ENCODE measurements at regions not wholly inside any gene's neighbourhood (a gene's known extent, or its start where the extent isn't known, plus 50 kb on each side); places are given as distances from the start of the nearest gene placed in this dataset.

GRCh38 chr6:86586195-86586594 lies 351.1 kb upstream of the HTR1E start:
- peaks cover 7% of the 10 kb centered on the region for H3K9me3 ChIP-seq (ENCODE audit: low read length)
- H3K36me3 ChIP-seq (ENCODE audit: insufficient read depth, low read length) = no peaks in the 10 kb centered on the region
- H4K20me1 ChIP-seq (ENCODE audit: insufficient read depth, low read depth, low read length) = no peaks in the 10 kb centered on the region
- H3K27me3 ChIP-seq (ENCODE audit: low read length) = no peaks in the 10 kb centered on the region
- H3K9me2 ChIP-seq (replicated peaks; ENCODE audit: insufficient read depth, low read length) = no peaks in the 10 kb centered on the region
- no peak overlapping the region for H3K27ac ChIP-seq (ENCODE audit: low read length)
- H3K79me2 ChIP-seq (ENCODE audit: low read length) = no peaks in the 10 kb centered on the region
- H3K4me2 ChIP-seq (ENCODE audit: low read depth, low read length, poor library complexity, severe bottlenecking) = no peak overlapping the region
- no peak overlapping the region for H2AFZ ChIP-seq (ENCODE audit: low read length)
- no peak overlapping the region for H3K9ac ChIP-seq (ENCODE audit: low read length)
- H3K4me3 ChIP-seq (ENCODE audit: low read length) = no peak overlapping the region
- DNase-seq = no peak
- no peaks in the 10 kb centered on the region for H3K4me1 ChIP-seq (ENCODE audit: low read length)

- Histone ChIP-seq H3K9me2 (replicated peaks; ENCODE audit: insufficient read depth, low read length) (no peaks in the 10 kb centered on the region), H3K4me3 (ENCODE audit: low read length) (no peak overlapping the region), H3K4me1 (ENCODE audit: low read length) (no peaks in the 10 kb centered on the region), H3K4me2 (ENCODE audit: low read depth, low read length, poor library complexity, severe bottlenecking) (no peak overlapping the region), H3K9ac (ENCODE audit: low read length) (no peak overlapping the region), H3K36me3 (ENCODE audit: insufficient read depth, low read length) (no peaks in the 10 kb centered on the region), H3K27ac (ENCODE audit: low read length) (no peak overlapping the region), H3K9me3 (ENCODE audit: low read length) (peaks cover 9% of the 10 kb centered on the region), H2AFZ (ENCODE audit: low read length) (no peak overlapping the region), H4K20me1 (ENCODE audit: insufficient read depth, low read depth, low read length) (no peaks in the 10 kb centered on the region), H3K27me3 (ENCODE audit: low read length) (no peaks in the 10 kb centered on the region), H3K79me2 (ENCODE audit: low read length) (no peaks in the 10 kb centered on the region)
- no peak for DNase-seq
Observed at GRCh38 chr6:86581833-86582232, 355.5 kb upstream of the HTR1E start.

GRCh38 chr6:86563197-86563596 lies 374.1 kb upstream of the HTR1E start:
- H3K4me2 ChIP-seq (ENCODE audit: low read depth, low read length, poor library complexity, severe bottlenecking) = no peak overlapping the region
- H3K9ac ChIP-seq (ENCODE audit: low read length) = no peak overlapping the region
- H3K27me3 ChIP-seq (ENCODE audit: low read length) = no peaks in the 10 kb centered on the region
- no peak for DNase-seq
- no peaks in the 10 kb centered on the region for H3K79me2 ChIP-seq (ENCODE audit: low read length)
- H3K36me3 ChIP-seq (ENCODE audit: insufficient read depth, low read length) = no peaks in the 10 kb centered on the region
- no peaks in the 10 kb centered on the region for H3K9me2 ChIP-seq (replicated peaks; ENCODE audit: insufficient read depth, low read length)
- H3K9me3 ChIP-seq (ENCODE audit: low read length) = 0 out of 2 replicates have a peak, but pooled peaks cover 5% of the 10 kb centered on the region
- no peak overlapping the region for H3K4me3 ChIP-seq (ENCODE audit: low read length)
- no peak overlapping the region for H3K27ac ChIP-seq (ENCODE audit: low read length)
- H2AFZ ChIP-seq (ENCODE audit: low read length) = no peak overlapping the region
- no peaks in the 10 kb centered on the region for H4K20me1 ChIP-seq (ENCODE audit: insufficient read depth, low read depth, low read length)
- no peaks in the 10 kb centered on the region for H3K4me1 ChIP-seq (ENCODE audit: low read length)

- H3K27me3 ChIP-seq (ENCODE audit: low read length) = no peaks in the 10 kb centered on the region
- H2AFZ ChIP-seq (ENCODE audit: low read length) = no peak overlapping the region
- H3K9ac ChIP-seq (ENCODE audit: low read length) = no peak overlapping the region
- no peaks in the 10 kb centered on the region for H3K79me2 ChIP-seq (ENCODE audit: low read length)
- H3K36me3 ChIP-seq (ENCODE audit: insufficient read depth, low read length) = no peaks in the 10 kb centered on the region
- 0 out of 2 replicates have a peak, but pooled peaks cover 4% of the 10 kb centered on the region for H3K9me3 ChIP-seq (ENCODE audit: low read length)
- no peak overlapping the region for H3K4me2 ChIP-seq (ENCODE audit: low read depth, low read length, poor library complexity, severe bottlenecking)
- H3K4me3 ChIP-seq (ENCODE audit: low read length) = no peak overlapping the region
- no peaks in the 10 kb centered on the region for H3K9me2 ChIP-seq (replicated peaks; ENCODE audit: insufficient read depth, low read length)
- no peaks in the 10 kb centered on the region for H3K4me1 ChIP-seq (ENCODE audit: low read length)
- H3K27ac ChIP-seq (ENCODE audit: low read length) = no peak overlapping the region
- no peaks in the 10 kb centered on the region for H4K20me1 ChIP-seq (ENCODE audit: insufficient read depth, low read depth, low read length)
- no peak for DNase-seq
Observed at GRCh38 chr6:86558318-86558717, 379.0 kb upstream of the HTR1E start.

GRCh38 chr6:86537292-86537861 lies 400.0 kb upstream of the HTR1E start:
- no peaks in the 10 kb centered on the region for H3K36me3 ChIP-seq (ENCODE audit: insufficient read depth, low read length)
- no peaks in the 10 kb centered on the region for H4K20me1 ChIP-seq (ENCODE audit: insufficient read depth, low read depth, low read length)
- no peaks in the 10 kb centered on the region for H3K9me3 ChIP-seq (ENCODE audit: low read length)
- H3K4me2 ChIP-seq (ENCODE audit: low read depth, low read length, poor library complexity, severe bottlenecking) = no peak overlapping the region
- H3K79me2 ChIP-seq (ENCODE audit: low read length) = no peaks in the 10 kb centered on the region
- no peak overlapping the region for H2AFZ ChIP-seq (ENCODE audit: low read length)
- no peaks in the 10 kb centered on the region for H3K4me1 ChIP-seq (ENCODE audit: low read length)
- H3K27me3 ChIP-seq (ENCODE audit: low read length) = no peaks in the 10 kb centered on the region
- H3K4me3 ChIP-seq (ENCODE audit: low read length) = no peak overlapping the region
- H3K9ac ChIP-seq (ENCODE audit: low read length) = no peak overlapping the region
- no peak overlapping the region for H3K27ac ChIP-seq (ENCODE audit: low read length)
- DNase-seq = no peak
- H3K9me2 ChIP-seq (replicated peaks; ENCODE audit: insufficient read depth, low read length) = no peaks in the 10 kb centered on the region

- no peak overlapping the region for H2AFZ ChIP-seq (ENCODE audit: low read length)
- no peak overlapping the region for H3K4me3 ChIP-seq (ENCODE audit: low read length)
- no peaks in the 10 kb centered on the region for H3K27me3 ChIP-seq (ENCODE audit: low read length)
- no peak overlapping the region for H3K9ac ChIP-seq (ENCODE audit: low read length)
- no peak for DNase-seq
- no peaks in the 10 kb centered on the region for H4K20me1 ChIP-seq (ENCODE audit: insufficient read depth, low read depth, low read length)
- no peaks in the 10 kb centered on the region for H3K4me1 ChIP-seq (ENCODE audit: low read length)
- no peak overlapping the region for H3K27ac ChIP-seq (ENCODE audit: low read length)
- no peaks in the 10 kb centered on the region for H3K9me3 ChIP-seq (ENCODE audit: low read length)
- H3K9me2 ChIP-seq (replicated peaks; ENCODE audit: insufficient read depth, low read length) = no peaks in the 10 kb centered on the region
- no peak overlapping the region for H3K4me2 ChIP-seq (ENCODE audit: low read depth, low read length, poor library complexity, severe bottlenecking)
- no peaks in the 10 kb centered on the region for H3K79me2 ChIP-seq (ENCODE audit: low read length)
- no peaks in the 10 kb centered on the region for H3K36me3 ChIP-seq (ENCODE audit: insufficient read depth, low read length)
Observed at GRCh38 chr6:86536121-86536520, 401.2 kb upstream of the HTR1E start.

- H3K4me2 ChIP-seq (ENCODE audit: low read depth, low read length, poor library complexity, severe bottlenecking) = no peak overlapping the region
- H3K79me2 ChIP-seq (ENCODE audit: low read length) = no peaks in the 10 kb centered on the region
- DNase-seq = no peak
- no peaks in the 10 kb centered on the region for H4K20me1 ChIP-seq (ENCODE audit: insufficient read depth, low read depth, low read length)
- no peaks in the 10 kb centered on the region for H3K27me3 ChIP-seq (ENCODE audit: low read length)
- H3K4me3 ChIP-seq (ENCODE audit: low read length) = no peak overlapping the region
- no peak overlapping the region for H2AFZ ChIP-seq (ENCODE audit: low read length)
- H3K27ac ChIP-seq (ENCODE audit: low read length) = no peak overlapping the region
- H3K36me3 ChIP-seq (ENCODE audit: insufficient read depth, low read length) = no peaks in the 10 kb centered on the region
- no peaks in the 10 kb centered on the region for H3K9me2 ChIP-seq (replicated peaks; ENCODE audit: insufficient read depth, low read length)
- no peaks in the 10 kb centered on the region for H3K4me1 ChIP-seq (ENCODE audit: low read length)
- no peaks in the 10 kb centered on the region for H3K9me3 ChIP-seq (ENCODE audit: low read length)
- no peak overlapping the region for H3K9ac ChIP-seq (ENCODE audit: low read length)
Observed at GRCh38 chr6:86535100-86535499, 402.2 kb upstream of the HTR1E start.

GRCh38 chr6:86529635-86530034 lies 407.7 kb upstream of the HTR1E start:
- Histone ChIP-seq H3K27me3 (ENCODE audit: low read length) (no peaks in the 10 kb centered on the region), H3K4me2 (ENCODE audit: low read depth, low read length, poor library complexity, severe bottlenecking) (no peak overlapping the region), H2AFZ (ENCODE audit: low read length) (no peak overlapping the region), H3K9me3 (ENCODE audit: low read length) (no peaks in the 10 kb centered on the region), H3K79me2 (ENCODE audit: low read length) (no peaks in the 10 kb centered on the region), H3K9ac (ENCODE audit: low read length) (no peak overlapping the region), H3K27ac (ENCODE audit: low read length) (no peak overlapping the region), H3K36me3 (ENCODE audit: insufficient read depth, low read length) (no peaks in the 10 kb centered on the region), H3K4me3 (ENCODE audit: low read length) (no peak overlapping the region), H3K4me1 (ENCODE audit: low read length) (no peaks in the 10 kb centered on the region), H4K20me1 (ENCODE audit: insufficient read depth, low read depth, low read length) (no peaks in the 10 kb centered on the region), H3K9me2 (replicated peaks; ENCODE audit: insufficient read depth, low read length) (no peaks in the 10 kb centered on the region)
- DNase-seq = no peak

- no peak overlapping the region for H3K27ac ChIP-seq (ENCODE audit: low read length)
- H3K4me2 ChIP-seq (ENCODE audit: low read depth, low read length, poor library complexity, severe bottlenecking) = no peak overlapping the region
- no peaks in the 10 kb centered on the region for H3K4me1 ChIP-seq (ENCODE audit: low read length)
- no peaks in the 10 kb centered on the region for H3K9me3 ChIP-seq (ENCODE audit: low read length)
- H2AFZ ChIP-seq (ENCODE audit: low read length) = no peak overlapping the region
- H3K27me3 ChIP-seq (ENCODE audit: low read length) = no peaks in the 10 kb centered on the region
- no peak overlapping the region for H3K4me3 ChIP-seq (ENCODE audit: low read length)
- no peaks in the 10 kb centered on the region for H3K9me2 ChIP-seq (replicated peaks; ENCODE audit: insufficient read depth, low read length)
- no peaks in the 10 kb centered on the region for H3K36me3 ChIP-seq (ENCODE audit: insufficient read depth, low read length)
- no peak for DNase-seq
- H3K9ac ChIP-seq (ENCODE audit: low read length) = no peak overlapping the region
- no peaks in the 10 kb centered on the region for H3K79me2 ChIP-seq (ENCODE audit: low read length)
- H4K20me1 ChIP-seq (ENCODE audit: insufficient read depth, low read depth, low read length) = no peaks in the 10 kb centered on the region
Observed at GRCh38 chr6:86526238-86526637, 411.1 kb upstream of the HTR1E start.
